ENCODE measurements at regions not wholly inside any gene's neighbourhood (a gene's known extent, or its start where the extent isn't known, plus 50 kb on each side); places are given as distances from the start of the nearest gene placed in this dataset.

GRCh38 chr15:35857567-35858226 lies 311.7 kb upstream of the DPH6 start:
- no peak overlapping the region for H3K4me3 ChIP-seq
- H3K36me3 ChIP-seq, result no peaks in the 10 kb centered on the region
- WGBS, 5 donors, result 92 to 94% (median 94%) methylated on average over 6 of the region's 6 CpGs
- intact Hi-C loops (cut with DNase I; ENCODE audit: low total_unique reads), result no loop called here
- no peak for DNase-seq
- H3K27ac ChIP-seq, result no peak overlapping the region
- H3K27me3 ChIP-seq, result no peaks in the 10 kb centered on the region
- H3K9me3 ChIP-seq, result no peaks in the 10 kb centered on the region
- TF ChIP-seq CTCF (IDR thresholded peaks at IDR 0.05) (no peak), POLR2A (IDR thresholded peaks at IDR 0.05) (no peak), EP300 (IDR thresholded peaks at IDR 0.05) (no peak), POLR2AphosphoS5 (IDR thresholded peaks at IDR 0.05) (no peak)
- H3K4me1 ChIP-seq, result no peaks in the 10 kb centered on the region

GRCh38 chr15:35858707-35859106 lies 312.7 kb upstream of the DPH6 start:
- TF ChIP-seq POLR2AphosphoS5 (IDR thresholded peaks at IDR 0.05), result no peak
- TF ChIP-seq CTCF (IDR thresholded peaks at IDR 0.05), result no peak
- TF ChIP-seq EP300 (IDR thresholded peaks at IDR 0.05), result no peak
- no peak for TF ChIP-seq POLR2A (IDR thresholded peaks at IDR 0.05)
- H3K27me3 ChIP-seq, result no peaks in the 10 kb centered on the region
- no peak overlapping the region for H3K27ac ChIP-seq
- intact Hi-C loops (cut with DNase I; ENCODE audit: low total_unique reads), result no loop called here
- H3K9me3 ChIP-seq, result no peaks in the 10 kb centered on the region
- no peak for DNase-seq
- no peak overlapping the region for H3K4me3 ChIP-seq
- WGBS, 5 donors, result 50 to 63% (median 54%) methylated on average over 3 of the region's 3 CpGs
- H3K4me1 ChIP-seq, result no peaks in the 10 kb centered on the region
- H3K36me3 ChIP-seq, result no peaks in the 10 kb centered on the region

GRCh38 chr15:35863655-35864054 lies 317.7 kb upstream of the DPH6 start:
- H3K27me3 ChIP-seq, result no peaks in the 10 kb centered on the region
- TF ChIP-seq CTCF (IDR thresholded peaks at IDR 0.05) (no peak), EP300 (IDR thresholded peaks at IDR 0.05) (no peak), POLR2A (IDR thresholded peaks at IDR 0.05) (no peak), POLR2AphosphoS5 (IDR thresholded peaks at IDR 0.05) (no peak)
- DNase-seq, result no peak
- intact Hi-C loops (cut with DNase I; ENCODE audit: low total_unique reads), result no loop called here
- no peak overlapping the region for H3K27ac ChIP-seq
- no peak overlapping the region for H3K4me3 ChIP-seq
- H3K4me1 ChIP-seq, result no peaks in the 10 kb centered on the region
- H3K36me3 ChIP-seq, result no peaks in the 10 kb centered on the region
- 22 to 70% (median 52%) methylated on average over 2 of the region's 2 CpGs for WGBS, 5 donors
- H3K9me3 ChIP-seq, result no peaks in the 10 kb centered on the region

- Histone ChIP-seq H3K36me3 (no peaks in the 10 kb centered on the region), H3K9me3 (no peaks in the 10 kb centered on the region), H3K27me3 (no peaks in the 10 kb centered on the region), H3K4me1 (no peaks in the 10 kb centered on the region), H3K27ac (no peak overlapping the region), H3K4me3 (no peak overlapping the region)
- no peak for TF ChIP-seq POLR2AphosphoS5 (IDR thresholded peaks at IDR 0.05)
- no peak for TF ChIP-seq CTCF (IDR thresholded peaks at IDR 0.05)
- no peak for TF ChIP-seq POLR2A (IDR thresholded peaks at IDR 0.05)
- no peak for TF ChIP-seq EP300 (IDR thresholded peaks at IDR 0.05)
- intact Hi-C loops (cut with DNase I; ENCODE audit: low total_unique reads), result no loop called here
- DNase-seq, result no peak
- WGBS, 5 donors, result 83 to 92% (median 88%) methylated on average over 4 of the region's 4 CpGs
Measured at GRCh38 chr15:35867356-35867755, 321.4 kb upstream of the DPH6 start.
